T-cell (primary cell): ENCODE measurements at regions not wholly inside any gene's neighbourhood (a gene's known extent, or its start where the extent isn't known, plus 50 kb on each side); places are given as distances from the start of the nearest gene placed in this dataset.

ENCODE experiments used
- ATAC-seq, 4 experiments: fragments of 200-7000 bp in 3 of 4; fragments of 150-1000 bp in 1 of 4; cut with Tn5 transposase; replicated peaks in 1 of 4; 1 replicate in 3 of 4; 2 replicates in 1 of 4; pipeline ENCODE4 v1.10.0; 2021; ENCODE audit warnings: moderate library complexity in 3 of 4, mild to moderate bottlenecking in 2 of 4, moderate number of reproducible peaks in 1 of 4
- CTCF ChIA-PET, 2 donors: fragments of 300-600 bp; sonication (Branson Sonifier 250); formaldehyde crosslinking; loops; one replicate each; lab custom pipeline; 2022; ENCODE audit warnings: antibody characterized with exemption in 2 of 2; lab: Charles Lee
- POLR2A ChIA-PET, 2 donors: fragments of 300-600 bp; sonication (Branson Sonifier 250); formaldehyde crosslinking; loops; one replicate each; lab custom pipeline; 2022; ENCODE audit warnings: antibody characterized with exemption in 2 of 2; lab: Charles Lee
- DNase-seq, 35 experiments: peaks; one replicate each; pipeline versions ENCODE4 v3.0.0 to v3.0.0-alpha.2; 2013 to 2023
- H3K27ac ChIP-seq: one replicate; pipeline ENCODE4 v1.5.1; 2013; ENCODE audit warnings: low read length
- H3K27me3 ChIP-seq, 2 experiments: replicated peaks in 1 of 2; 1 replicate in 1 of 2; 2 replicates in 1 of 2; pipeline versions ENCODE4 v1.6.1 to v1.7.0; 2013; ENCODE audit warnings: low read length in 1 of 2, mixed read lengths in 1 of 2; ENCODE audit not compliant: control insufficient read depth in 2 of 2, insufficient read depth in 2 of 2; ENCODE audit errors: extremely low read depth in 1 of 2
- H3K36me3 ChIP-seq, 2 donors: 1 replicate in 1 of 2; 2 replicates in 1 of 2; pipeline versions ENCODE4 v1.6.1 to v1.7.0; 2013; ENCODE audit warnings: low read length in 1 of 2; ENCODE audit not compliant: control insufficient read depth in 2 of 2, insufficient read depth in 1 of 2; ENCODE audit errors: extremely low read depth in 1 of 2
- H3K4me1 ChIP-seq, 2 experiments: 1 replicate in 1 of 2; 2 replicates in 1 of 2; pipeline versions ENCODE4 v1.6.1 to v1.7.0; 2013; ENCODE audit warnings: low read length in 2 of 2, mixed read lengths in 1 of 2; ENCODE audit not compliant: insufficient read depth in 2 of 2, control insufficient read depth in 1 of 2; ENCODE audit errors: extremely low read depth in 1 of 2
- H3K4me3 ChIP-seq, 2 donors: 1 replicate in 1 of 2; 2 replicates in 1 of 2; pipeline versions ENCODE4 v1.5.1 to v1.7.0; 2013; ENCODE audit warnings: mild to moderate bottlenecking in 2 of 2, low read length in 1 of 2, moderate library complexity in 1 of 2; ENCODE audit not compliant: control insufficient read depth in 1 of 2; ENCODE audit errors: extremely low read depth in 1 of 2
- H3K9me3 ChIP-seq: 2 replicates; pipeline ENCODE4 v1.7.0; 2013
- H3K27ac Mint-ChIP-seq, 2 donors: one replicate each; pipeline ENCODE4 v1.8.0; 2020 to 2021; ENCODE audit warnings: mild to moderate bottlenecking in 2 of 2, mixed read lengths in 2 of 2
- H3K27me3 Mint-ChIP-seq, 2 donors: one replicate each; pipeline ENCODE4 v1.8.0; 2021 to 2022; ENCODE audit warnings: mixed read lengths in 2 of 2
- H3K36me3 Mint-ChIP-seq: one replicate; pipeline ENCODE4 v1.8.0; 2021; ENCODE audit warnings: mixed read lengths
- H3K4me1 Mint-ChIP-seq, 3 donors: one replicate each; pipeline ENCODE4 v1.8.0; 2020 to 2022; ENCODE audit warnings: mixed read lengths in 3 of 3, mild to moderate bottlenecking in 1 of 3
- H3K4me3 Mint-ChIP-seq, 3 donors: one replicate each; pipeline ENCODE4 v1.8.0; 2020 to 2022; ENCODE audit warnings: mild to moderate bottlenecking in 3 of 3, mixed read lengths in 3 of 3, moderate library complexity in 3 of 3
- H3K9me3 Mint-ChIP-seq, 3 donors: one replicate each; pipeline ENCODE4 v1.8.0; 2020 to 2022; ENCODE audit warnings: mixed read lengths in 3 of 3
- WGBS: methylation state at CpG from one replicate; pipeline ENCODE4 v1.1.5; 2013; ENCODE audit warnings: missing lambda C conversion rate; ENCODE audit not compliant: insufficient coverage; 5-methylcytosine and 5-hydroxymethylcytosine counted together

DNA sequence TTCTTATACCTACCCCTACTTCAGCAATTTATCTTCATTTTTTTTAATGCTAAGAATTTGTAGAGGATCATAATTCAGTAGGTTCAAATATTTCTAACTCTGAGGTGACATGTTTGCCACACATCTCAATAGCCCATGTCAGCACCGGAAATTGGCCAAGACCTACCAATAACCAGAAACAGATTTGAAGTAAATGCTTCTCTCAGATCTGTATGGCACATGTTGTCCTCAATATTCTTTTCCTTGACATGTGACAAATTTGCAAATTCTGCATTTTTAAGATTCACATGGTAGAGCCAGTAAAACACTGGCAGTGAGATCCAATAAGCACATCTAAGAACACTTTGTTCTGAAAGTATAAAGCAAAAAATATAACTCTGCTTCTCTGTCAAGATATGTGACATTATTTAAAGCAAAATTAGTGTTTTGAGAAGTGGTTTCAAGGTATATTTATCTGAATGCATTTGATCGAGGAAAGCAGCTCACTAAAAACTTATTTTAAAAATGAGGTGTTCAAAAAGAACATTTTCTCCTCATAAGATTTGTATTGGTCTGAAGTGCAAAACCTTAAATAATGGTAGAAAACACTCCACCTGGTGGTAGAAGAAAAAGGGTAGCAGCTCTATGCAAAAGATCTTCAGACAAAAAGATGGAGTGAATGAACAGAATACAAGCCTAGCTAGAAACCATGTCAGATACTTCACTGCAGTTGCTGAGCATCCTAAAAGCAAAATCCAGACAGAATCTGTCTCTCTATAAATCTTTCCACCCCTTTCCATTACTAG, 513.8 kb upstream of the FAM241A start:
- DNase-seq (no peak), ATAC-seq (no peak)
- Mint-ChIP-seq H3K36me3 (no peaks in the 10 kb centered on the region), H3K9me3 (peaks cover 0 to 7% (median 3%) of the 10 kb centered on the region in 3 donors), H3K4me3 (no peak overlapping the region), H3K27ac (no peak overlapping the region), H3K27me3 (no peaks in the 10 kb centered on the region), H3K4me1 (no peaks in the 10 kb centered on the region)
- Histone ChIP-seq H3K27me3 (no peaks in the 10 kb centered on the region), H3K9me3 (no peaks in the 10 kb centered on the region), H3K36me3 (no peaks in the 10 kb centered on the region), H3K4me3 (no peak overlapping the region), H3K4me1 (no peaks in the 10 kb centered on the region), H3K27ac (no peak overlapping the region)
- POLR2A ChIA-PET, result no interaction called here
- WGBS, result 100% methylated on average over 1 of the region's 2 CpGs
- CTCF ChIA-PET, result no interaction called here

DNA sequence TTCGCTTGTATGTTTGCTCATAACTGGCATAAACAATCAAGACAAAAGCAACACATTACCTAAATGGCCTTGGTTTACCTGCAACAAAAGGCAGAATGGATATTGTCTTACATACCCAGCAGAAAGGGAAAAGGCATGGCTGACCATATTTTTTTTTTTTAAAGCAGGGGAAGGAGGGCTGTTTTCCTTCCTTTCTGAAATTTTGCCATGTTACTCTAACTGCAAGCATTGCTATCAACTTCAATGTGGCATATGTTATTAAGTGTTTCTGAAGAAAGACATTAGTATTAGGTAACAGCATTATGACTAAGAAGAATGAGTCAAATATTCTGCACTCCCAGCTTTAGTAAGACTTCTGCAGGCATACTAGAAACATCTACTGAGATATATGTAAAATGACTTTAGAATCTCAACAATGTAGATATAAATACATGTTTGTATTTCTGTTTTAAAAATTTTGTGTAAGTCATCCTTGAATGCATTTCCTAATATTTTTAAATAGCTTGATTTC, 512.6 kb upstream of the FAM241A start:
- Mint-ChIP-seq H3K27me3 (no peaks in the 10 kb centered on the region), H3K9me3 (peaks cover 0 to 7% (median 4%) of the 10 kb centered on the region in 3 donors), H3K27ac (no peak overlapping the region), H3K4me1 (no peaks in the 10 kb centered on the region), H3K36me3 (no peaks in the 10 kb centered on the region), H3K4me3 (no peak overlapping the region)
- Histone ChIP-seq H3K36me3 (no peaks in the 10 kb centered on the region), H3K27me3 (no peaks in the 10 kb centered on the region), H3K4me1 (no peaks in the 10 kb centered on the region), H3K27ac (no peak overlapping the region), H3K9me3 (no peaks in the 10 kb centered on the region), H3K4me3 (no peak overlapping the region)
- CTCF ChIA-PET, result no interaction called here
- DNase-seq, result no peak
- WGBS, result no CpG with 5 or more reads among the region's 1 CpG
- POLR2A ChIA-PET, result no interaction called here
- no peak for ATAC-seq

DNA sequence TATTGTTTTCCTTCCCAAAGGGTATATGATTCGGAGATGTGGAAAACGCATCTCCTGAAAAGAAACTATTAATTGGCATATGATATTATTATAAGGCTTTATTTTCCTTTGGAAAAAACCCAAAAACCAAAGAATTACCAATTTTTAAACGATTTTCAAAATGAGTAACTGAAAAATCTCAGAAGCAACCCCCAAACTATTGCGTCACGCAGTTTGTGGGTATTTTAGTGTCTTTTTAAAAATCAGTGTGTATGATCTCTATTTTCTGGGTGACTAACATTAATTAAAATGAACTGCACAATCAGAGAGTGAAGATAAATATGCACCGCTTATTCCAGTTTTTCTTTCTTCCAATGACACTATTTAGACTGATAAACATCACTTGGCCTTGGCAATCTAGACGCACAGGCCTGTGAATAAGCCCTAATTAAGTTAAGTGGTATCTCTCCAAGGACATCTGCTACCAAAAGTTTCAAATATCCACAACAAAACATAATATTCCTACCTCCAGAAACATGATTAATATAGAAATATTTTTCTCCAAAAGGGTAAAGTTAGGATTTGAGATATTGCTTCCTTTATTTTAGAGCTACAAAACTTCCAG, 511.5 kb upstream of the FAM241A start:
- no peaks in the 10 kb centered on the region for H3K27me3 Mint-ChIP-seq
- Histone ChIP-seq H3K4me1 (no peaks in the 10 kb centered on the region), H3K27me3 (no peaks in the 10 kb centered on the region), H3K9me3 (no peaks in the 10 kb centered on the region), H3K27ac (no peak overlapping the region), H3K4me3 (no peak overlapping the region), H3K36me3 (no peaks in the 10 kb centered on the region)
- CTCF ChIA-PET, result no interaction called here
- POLR2A ChIA-PET, result no interaction called here
- ATAC-seq (no peak), DNase-seq (no peak)
- H3K4me1 Mint-ChIP-seq, result no peaks in the 10 kb centered on the region
- no CpG with 5 or more reads among the region's 7 CpGs for WGBS
- peaks cover 0 to 7% (median 4%) of the 10 kb centered on the region in 3 donors for H3K9me3 Mint-ChIP-seq
- no peak overlapping the region for H3K27ac Mint-ChIP-seq
- no peaks in the 10 kb centered on the region for H3K36me3 Mint-ChIP-seq
- no peak overlapping the region for H3K4me3 Mint-ChIP-seq

DNA sequence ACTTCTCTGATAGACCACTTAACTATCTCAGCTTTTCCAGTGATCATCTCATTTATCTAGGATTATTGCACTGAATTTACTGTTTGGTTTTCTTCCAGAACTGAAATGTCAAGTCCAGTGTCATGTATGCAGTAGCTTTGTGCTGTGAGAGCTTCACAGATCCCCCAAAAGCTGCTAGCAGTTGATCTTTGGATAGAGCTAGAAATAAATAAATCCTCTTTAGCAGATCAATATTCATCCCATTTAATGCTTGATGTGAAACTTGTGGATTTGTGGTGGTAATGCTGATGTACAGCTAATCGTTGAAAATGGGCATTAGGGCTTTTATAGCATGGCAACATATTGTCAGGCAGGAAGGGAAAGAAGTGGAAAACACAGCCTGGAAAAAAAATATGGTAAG, 509.6 kb upstream of the FAM241A start:
- H3K4me3 Mint-ChIP-seq, result no peak overlapping the region
- WGBS, result 30% methylated on average over 1 of the region's 1 CpG

DNA sequence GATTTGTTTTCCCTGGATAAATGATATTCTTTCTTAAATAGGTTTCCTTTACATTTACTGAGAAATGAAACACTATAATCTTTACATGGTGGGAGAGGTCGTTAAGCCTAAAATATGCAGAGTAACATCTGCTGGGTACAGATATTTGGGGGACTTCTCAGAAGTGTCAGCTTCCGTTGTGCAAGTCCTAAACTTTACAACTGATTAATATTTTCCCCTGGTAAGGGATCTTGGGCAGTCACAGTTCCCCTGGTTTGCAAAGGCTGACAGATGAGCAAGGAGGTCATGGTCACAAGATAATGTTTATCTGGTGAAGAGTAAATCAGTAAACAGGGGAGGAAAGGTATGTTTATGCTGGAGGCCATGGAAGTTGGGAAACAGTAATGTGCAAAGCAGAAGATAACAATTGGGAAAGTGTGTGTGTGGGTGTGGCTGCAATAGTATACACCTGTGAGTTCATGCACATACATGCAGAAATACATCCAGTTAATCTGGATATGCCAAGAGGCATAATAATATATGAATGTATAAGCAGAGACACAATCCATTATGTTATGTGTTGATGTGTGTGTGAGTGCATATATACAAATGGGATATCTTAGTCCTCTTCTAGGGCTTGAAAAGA, 508.2 kb upstream of the FAM241A start:
- H3K9me3 ChIP-seq, result no peaks in the 10 kb centered on the region
- Mint-ChIP-seq H3K4me1 (no peaks in the 10 kb centered on the region), H3K4me3 (no peak overlapping the region), H3K36me3 (no peaks in the 10 kb centered on the region), H3K27me3 (no peaks in the 10 kb centered on the region), H3K27ac (no peak overlapping the region), H3K9me3 (peaks cover 0 to 7% (median 2%) of the 10 kb centered on the region in 3 donors)
- ChIA-PET POLR2A (no interaction called here), CTCF (no interaction called here)
- no peak overlapping the region for H3K4me3 ChIP-seq
- DNase-seq (no peak), ATAC-seq (no peak)
- H3K27me3 ChIP-seq, result no peaks in the 10 kb centered on the region
- WGBS, result no CpG with 5 or more reads among the region's 2 CpGs
- H3K27ac ChIP-seq, result no peak overlapping the region
- no peaks in the 10 kb centered on the region for H3K36me3 ChIP-seq
- no peaks in the 10 kb centered on the region for H3K4me1 ChIP-seq

More for the DNA sequence above, 509.6 kb upstream of the FAM241A start:
- ChIA-PET POLR2A (no interaction called here), CTCF (no interaction called here)
- Mint-ChIP-seq H3K36me3 (no peaks in the 10 kb centered on the region), H3K27ac (no peak overlapping the region), H3K4me1 (no peaks in the 10 kb centered on the region), H3K9me3 (peaks cover 0 to 4% (median 2%) of the 10 kb centered on the region in 3 donors), H3K27me3 (no peaks in the 10 kb centered on the region)
- DNase-seq (no peak), ATAC-seq (no peak)
- H3K4me3 ChIP-seq, result no peak overlapping the region
- H3K9me3 ChIP-seq, result no peaks in the 10 kb centered on the region
- no peak overlapping the region for H3K27ac ChIP-seq
- no peaks in the 10 kb centered on the region for H3K36me3 ChIP-seq
- no peaks in the 10 kb centered on the region for H3K27me3 ChIP-seq
- H3K4me1 ChIP-seq, result no peaks in the 10 kb centered on the region

DNA sequence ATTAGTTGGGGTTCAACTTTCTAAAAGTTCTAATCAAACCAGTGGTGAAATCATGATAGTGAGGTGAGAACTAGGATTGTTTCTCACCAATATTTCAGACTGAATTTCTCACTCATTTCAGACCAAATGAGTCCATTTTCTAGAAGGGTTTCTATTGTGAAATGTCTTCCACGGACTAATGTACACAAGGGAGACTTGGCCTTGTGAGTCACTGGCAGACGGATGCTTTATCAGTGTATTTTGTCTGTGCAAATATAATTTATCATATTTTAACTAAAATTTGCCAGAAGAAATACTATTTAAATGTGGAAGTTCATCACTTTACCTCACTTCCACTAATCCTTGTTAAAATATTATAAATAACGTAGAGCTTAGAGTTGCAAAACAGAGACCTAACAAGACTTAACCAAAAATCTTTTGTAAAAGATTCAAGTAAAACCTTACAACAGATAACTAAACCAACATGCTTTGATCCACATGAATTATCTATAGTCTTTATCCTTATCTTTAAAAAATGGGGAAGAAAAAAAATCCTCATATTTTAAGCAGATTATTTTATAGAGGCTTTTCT, 506.0 kb upstream of the FAM241A start:
- ChIA-PET POLR2A (no interaction called here), CTCF (no interaction called here)
- no peaks in the 10 kb centered on the region for H3K27me3 Mint-ChIP-seq
- H3K4me1 ChIP-seq, result no peaks in the 10 kb centered on the region
- no CpG with 5 or more reads among the region's 3 CpGs for WGBS
- no peaks in the 10 kb centered on the region for H3K36me3 Mint-ChIP-seq
- H3K9me3 ChIP-seq, result no peaks in the 10 kb centered on the region
- H3K4me3 Mint-ChIP-seq, result no peak overlapping the region
- H3K4me1 Mint-ChIP-seq, result no peaks in the 10 kb centered on the region
- H3K4me3 ChIP-seq, result no peak overlapping the region
- H3K9me3 Mint-ChIP-seq, result peaks cover 0 to 7% (median 0%) of the 10 kb centered on the region in 3 donors
- no peaks in the 10 kb centered on the region for H3K27me3 ChIP-seq
- no peak for ATAC-seq
- no peak for DNase-seq
- H3K27ac ChIP-seq, result no peak overlapping the region
- no peak overlapping the region for H3K27ac Mint-ChIP-seq
- no peaks in the 10 kb centered on the region for H3K36me3 ChIP-seq
